Natural killer cell treated with Interleukin-12 subunit alpha and Interleukin-12 subunit beta and Interleukin-15 and Interleukin-18, amount 100 ng/mL, for 72 hours (primary cell): ENCODE measurements at regions not wholly inside any gene's neighbourhood (a gene's known extent, or its start where the extent isn't known, plus 50 kb on each side); places are given as distances from the start of the nearest gene placed in this dataset.
"Not testable (repeated sequence)": the region's sequence is repeated elsewhere in the genome, so short reads cannot be mapped to it uniquely, and the experiment has no call there.

ENCODE experiments used
- ATAC-seq, 2 donors: fragments of 150-1000 bp; cut with Tn5 transposase in 1 of 2; sonication (Bioruptor Pico), chemical (Tn5 transposase) in 1 of 2; 2 replicates each; pipeline ENCODE4 v1.10.0; 2021
- DNase-seq: peaks from one replicate; pipeline ENCODE4 v3.0.0; 2022; ENCODE audit warnings: low spot score
- H3K27ac Mint-ChIP-seq, 2 donors: 1 replicate in 1 of 2; 2 replicates in 1 of 2; pipeline ENCODE4 v1.8.0; 2022; ENCODE audit warnings: mixed read lengths in 2 of 2, mild to moderate bottlenecking in 1 of 2, moderate library complexity in 1 of 2
- H3K27me3 Mint-ChIP-seq, 2 donors: 1 replicate in 1 of 2; 2 replicates in 1 of 2; pipeline ENCODE4 v1.8.0; 2022; ENCODE audit warnings: mixed read lengths in 2 of 2
- H3K36me3 Mint-ChIP-seq: one replicate; pipeline ENCODE4 v1.8.0; 2022; ENCODE audit warnings: mixed read lengths
- H3K4me1 Mint-ChIP-seq, 2 donors: 1 replicate in 1 of 2; 2 replicates in 1 of 2; pipeline ENCODE4 v1.8.0; 2022; ENCODE audit warnings: low read depth in 2 of 2, mixed read lengths in 2 of 2, mild to moderate bottlenecking in 1 of 2
- H3K4me3 Mint-ChIP-seq: one replicate; pipeline ENCODE4 v1.8.0; 2022; ENCODE audit warnings: mixed read lengths
- H3K9me3 Mint-ChIP-seq: 2 replicates; pipeline ENCODE4 v1.8.0; 2022; ENCODE audit warnings: mixed read lengths

DNA sequence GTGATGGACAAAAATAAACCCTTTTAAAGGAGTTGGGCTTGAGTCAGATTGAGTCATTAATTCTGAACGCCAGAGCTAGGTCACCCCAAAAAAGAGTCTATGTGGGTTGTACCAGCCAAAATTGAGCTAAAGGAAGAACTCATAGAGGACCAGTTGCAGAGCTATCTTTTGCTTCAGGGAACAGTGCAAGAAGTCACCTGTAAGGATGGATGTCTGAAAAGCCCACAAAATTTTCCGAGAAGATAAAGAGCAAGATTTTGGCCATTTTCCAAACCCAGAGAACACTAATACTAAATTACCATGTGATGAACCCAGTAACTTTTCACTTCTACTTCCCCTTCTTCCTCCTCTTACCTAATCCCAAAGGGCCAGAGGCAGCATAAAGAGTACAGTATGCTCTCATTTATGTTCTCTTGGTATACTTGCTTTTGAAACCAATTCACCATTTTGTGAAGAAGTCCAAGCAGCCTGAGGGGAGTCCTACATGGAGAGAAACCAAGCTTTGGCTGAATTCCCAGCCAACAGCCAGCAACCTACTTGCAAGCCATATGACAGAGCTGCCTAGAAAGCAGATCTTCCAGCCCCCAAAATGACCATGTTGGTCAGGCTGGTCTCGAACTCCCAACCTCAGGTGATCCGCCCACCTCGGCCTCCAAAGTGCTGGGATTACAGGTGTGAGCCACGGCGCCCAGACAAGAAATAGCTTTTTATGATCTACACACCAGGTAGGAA lies 551.7 kb downstream of the SATB2 start:
- peaks cover 8% of the 10 kb centered on the region for H3K9me3 Mint-ChIP-seq
- DNase-seq (no peak), ATAC-seq (no peak)
- H3K4me3 Mint-ChIP-seq, result no peak overlapping the region
- H3K4me1 Mint-ChIP-seq, result no peaks in the 10 kb centered on the region
- no peak overlapping the region for H3K27ac Mint-ChIP-seq
- H3K36me3 Mint-ChIP-seq, result no peaks in the 10 kb centered on the region
- H3K27me3 Mint-ChIP-seq, result no peaks in the 10 kb centered on the region

GRCh38 chr2:198901894-198902293 lies 555.8 kb downstream of the SATB2 start:
- Mint-ChIP-seq H3K4me3 (no peak overlapping the region), H3K36me3 (no peaks in the 10 kb centered on the region), H3K27ac (no peak overlapping the region), H3K4me1 (no peaks in the 10 kb centered on the region), H3K9me3 (peaks cover 12% of the 10 kb centered on the region), H3K27me3 (no peaks in the 10 kb centered on the region)
- ATAC-seq (no peak), DNase-seq (no peak)

- ATAC-seq (no peak), DNase-seq (no peak)
- Mint-ChIP-seq H3K27ac (no peak overlapping the region), H3K4me3 (no peak overlapping the region), H3K4me1 (no peaks in the 10 kb centered on the region), H3K36me3 (no peaks in the 10 kb centered on the region), H3K9me3 (peaks cover 20% of the 10 kb centered on the region), H3K27me3 (no peaks in the 10 kb centered on the region)
Observed at GRCh38 chr2:198900141-198900540, 557.6 kb downstream of the SATB2 start.

DNA sequence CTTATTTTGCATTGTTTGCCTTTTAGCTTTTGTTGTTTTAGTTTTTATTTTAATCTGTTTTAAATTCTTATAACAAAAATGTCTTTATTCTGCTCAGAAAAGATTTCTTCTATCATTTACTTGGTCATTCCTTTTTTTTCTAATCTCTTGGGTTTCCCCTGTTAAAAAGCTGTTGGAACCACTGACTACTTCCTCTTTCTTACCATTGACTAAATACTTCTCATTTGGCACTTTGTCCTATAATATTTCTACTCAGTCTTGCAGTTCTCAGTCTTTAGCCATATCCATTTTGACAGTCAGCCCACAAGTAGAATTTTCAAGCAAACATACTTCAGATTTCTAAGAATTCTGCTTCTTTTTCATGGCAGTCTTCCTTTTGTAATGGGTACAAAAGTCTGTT lies 567.2 kb downstream of the SATB2 start:
- H3K27ac Mint-ChIP-seq, result no peak overlapping the region
- no peaks in the 10 kb centered on the region for H3K36me3 Mint-ChIP-seq
- DNase-seq (no peak), ATAC-seq (no peak)
- H3K27me3 Mint-ChIP-seq, result no peaks in the 10 kb centered on the region
- H3K4me3 Mint-ChIP-seq, result no peak overlapping the region
- H3K9me3 Mint-ChIP-seq, result peaks cover 20% of the 10 kb centered on the region
- H3K4me1 Mint-ChIP-seq, result no peaks in the 10 kb centered on the region

- Mint-ChIP-seq H3K4me1 (no peaks in the 10 kb centered on the region), H3K27me3 (no peaks in the 10 kb centered on the region), H3K27ac (no peak overlapping the region), H3K36me3 (no peaks in the 10 kb centered on the region), H3K9me3 (peaks cover 5% of the 10 kb centered on the region), H3K4me3 (no peak overlapping the region)
- DNase-seq, result no peak
- ATAC-seq, result no peak
Observed at GRCh38 chr2:198883604-198884003, 574.1 kb downstream of the SATB2 start.

GRCh38 chr2:198880986-198881385 lies 576.8 kb downstream of the SATB2 start:
- H3K36me3 Mint-ChIP-seq, result peaks cover under 1% of the 10 kb centered on the region
- H3K4me1 Mint-ChIP-seq, result no peaks in the 10 kb centered on the region
- no peak for DNase-seq
- no peak for ATAC-seq
- no peak overlapping the region for H3K27ac Mint-ChIP-seq
- peaks cover 5% of the 10 kb centered on the region for H3K9me3 Mint-ChIP-seq
- no peaks in the 10 kb centered on the region for H3K27me3 Mint-ChIP-seq
- H3K4me3 Mint-ChIP-seq, result no peak overlapping the region

- Mint-ChIP-seq H3K36me3 (peaks cover 4% of the 10 kb centered on the region), H3K27me3 (no peaks in the 10 kb centered on the region), H3K4me1 (no peaks in the 10 kb centered on the region), H3K9me3 (peaks cover 8% of the 10 kb centered on the region), H3K27ac (no peak overlapping the region), H3K4me3 (no peak overlapping the region)
- DNase-seq, result no peak
- no peak for ATAC-seq
Observed at GRCh38 chr2:198880421-198880820, 577.3 kb downstream of the SATB2 start.

DNA sequence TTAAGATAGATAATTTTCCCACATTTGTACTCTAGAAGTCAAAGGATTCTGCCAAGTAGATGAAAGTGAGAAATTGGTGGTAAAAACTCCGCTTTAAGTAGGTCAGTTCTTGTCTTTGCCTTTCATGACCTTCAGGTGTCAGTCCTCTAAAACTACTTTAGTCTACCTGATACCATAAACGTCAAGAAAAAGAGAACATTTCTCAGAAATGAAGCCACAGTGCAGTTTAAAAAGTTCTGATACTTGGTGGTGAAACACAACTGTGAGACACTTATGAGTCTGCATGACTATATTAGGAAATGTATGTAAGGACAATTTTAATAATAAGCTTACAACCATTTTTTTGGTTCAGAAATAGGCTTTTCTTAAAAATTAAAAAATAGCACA lies 583.3 kb downstream of the SATB2 start:
- Mint-ChIP-seq H3K36me3 (peaks cover 4% of the 10 kb centered on the region), H3K4me3 (no peak overlapping the region), H3K9me3 (peaks cover 17% of the 10 kb centered on the region), H3K27me3 (no peaks in the 10 kb centered on the region), H3K4me1 (no peaks in the 10 kb centered on the region), H3K27ac (no peak overlapping the region)
- ATAC-seq (no peak), DNase-seq (no peak)

DNA sequence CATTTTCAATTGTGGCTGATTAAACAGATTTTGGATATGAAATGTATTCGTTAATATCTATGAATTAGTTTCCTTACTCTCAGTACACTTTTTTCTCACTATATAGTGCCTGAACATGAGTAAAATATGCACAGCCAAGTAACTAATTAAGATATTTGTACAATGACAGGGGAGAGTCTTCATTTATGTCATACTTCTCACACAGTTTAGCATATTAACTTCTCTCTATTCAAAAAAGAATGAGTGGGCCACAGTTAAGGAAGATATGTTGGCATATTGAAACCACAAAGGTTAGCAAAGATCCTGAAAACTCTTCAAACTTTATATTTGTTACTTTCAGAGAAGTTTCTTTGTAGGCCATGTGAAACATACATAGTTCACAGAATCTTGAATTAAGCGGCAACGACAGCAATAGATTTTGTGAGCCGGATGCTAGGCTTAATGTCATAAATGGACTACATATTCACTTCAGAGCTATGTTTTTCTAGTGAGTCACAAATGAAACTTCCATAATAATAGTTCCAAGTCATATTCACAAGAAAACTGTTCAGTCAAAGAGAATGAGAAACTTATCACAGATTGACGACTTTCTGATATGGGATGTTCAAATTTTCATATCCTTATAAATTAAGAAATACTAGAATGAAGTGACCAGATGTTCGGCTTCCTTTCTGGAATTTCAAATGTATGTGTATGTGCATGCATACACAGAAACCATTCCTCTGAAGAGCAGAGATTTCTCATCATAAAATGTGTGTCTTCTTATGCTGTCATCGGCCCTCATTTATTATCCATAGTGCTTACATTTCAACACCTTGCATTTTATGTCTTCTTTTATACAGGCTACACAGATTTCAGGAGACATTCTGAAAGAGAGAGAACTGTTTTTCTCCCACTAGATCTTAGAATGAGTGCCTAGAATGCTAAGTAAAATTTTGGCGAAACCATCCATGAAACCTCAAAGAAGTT lies 584.0 kb downstream of the SATB2 start:
- Mint-ChIP-seq H3K4me3 (no peak overlapping the region), H3K27ac (no peak overlapping the region), H3K9me3 (peaks cover 17% of the 10 kb centered on the region), H3K27me3 (no peaks in the 10 kb centered on the region), H3K4me1 (no peaks in the 10 kb centered on the region), H3K36me3 (peaks cover 4% of the 10 kb centered on the region)
- DNase-seq (no peak), ATAC-seq (no peak)

- H3K9me3 Mint-ChIP-seq, result peaks cover 12% of the 10 kb centered on the region
- no peaks in the 10 kb centered on the region for H3K4me1 Mint-ChIP-seq
- no peak for DNase-seq
- no peak for ATAC-seq
- H3K36me3 Mint-ChIP-seq, result no peaks in the 10 kb centered on the region
- no peaks in the 10 kb centered on the region for H3K27me3 Mint-ChIP-seq
- no peak overlapping the region for H3K4me3 Mint-ChIP-seq
- no peak overlapping the region for H3K27ac Mint-ChIP-seq
Observed at GRCh38 chr2:198863655-198864054, 594.1 kb downstream of the SATB2 start.

DNA sequence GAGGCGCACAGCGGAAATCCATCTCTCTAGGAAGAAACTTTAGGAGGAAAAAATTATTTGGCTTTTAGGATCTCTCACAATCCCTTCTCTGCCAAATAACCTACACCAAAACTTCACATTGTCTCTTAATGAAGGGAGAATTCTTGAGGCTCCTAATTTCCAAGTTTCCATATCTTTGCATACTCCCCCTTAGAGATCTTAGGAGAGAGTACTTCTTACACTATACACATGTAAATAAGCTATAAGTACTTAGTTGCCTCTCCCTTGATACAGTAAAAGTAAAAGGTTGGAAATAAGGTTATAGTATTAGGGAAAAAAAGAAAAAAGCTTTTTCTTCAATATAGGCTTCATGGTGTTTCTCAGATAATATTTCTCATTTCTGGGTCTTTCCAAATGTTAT lies 596.7 kb downstream of the SATB2 start:
- ATAC-seq, result no peak
- Mint-ChIP-seq H3K9me3 (peaks cover 15% of the 10 kb centered on the region), H3K27me3 (no peaks in the 10 kb centered on the region), H3K4me1 (no peaks in the 10 kb centered on the region), H3K27ac (no peak overlapping the region), H3K36me3 (no peaks in the 10 kb centered on the region), H3K4me3 (no peak overlapping the region)
- DNase-seq, result no peak

DNA sequence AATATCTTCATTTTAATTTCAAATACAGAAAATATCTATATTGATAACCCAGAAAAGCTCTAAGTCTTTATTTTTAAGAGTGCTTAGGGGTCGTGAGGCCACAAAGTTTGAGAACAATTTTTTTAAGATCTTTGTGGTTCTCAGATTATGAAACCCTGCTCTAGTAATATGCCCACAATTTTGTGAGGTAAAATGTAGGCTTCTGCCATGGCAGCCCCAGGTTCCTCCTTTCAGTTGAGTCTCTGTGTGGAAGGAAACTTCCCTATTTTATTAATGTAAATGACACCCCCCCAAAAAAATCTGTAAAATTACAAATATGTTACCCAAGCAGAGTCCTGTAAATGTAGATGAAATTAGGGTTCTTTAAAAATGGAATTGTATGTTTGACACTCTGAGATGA lies 600.5 kb downstream of the SATB2 start:
- no peak for ATAC-seq
- no peak overlapping the region for H3K4me3 Mint-ChIP-seq
- peaks cover 28% of the 10 kb centered on the region for H3K9me3 Mint-ChIP-seq

DNA sequence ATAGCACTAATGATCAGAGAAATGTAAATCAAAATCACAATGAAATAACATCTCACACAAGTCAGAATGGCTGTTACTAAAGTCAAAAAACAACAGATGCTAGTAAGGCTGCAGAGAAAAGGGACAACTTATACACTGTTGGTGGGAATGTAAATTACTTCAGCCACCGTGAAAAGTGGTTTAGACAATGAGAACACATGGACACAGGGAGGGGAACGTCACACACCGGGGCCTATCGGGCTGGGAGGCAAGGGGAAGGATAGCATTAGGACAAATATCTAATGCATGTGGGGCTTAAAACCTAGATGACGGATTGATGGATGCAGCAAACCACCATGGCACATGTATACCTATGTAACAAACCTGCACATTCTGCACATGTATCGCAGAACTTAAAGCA lies 602.0 kb downstream of the SATB2 start:
- not testable (repeated sequence) for H3K27ac Mint-ChIP-seq

More for the DNA sequence above, 600.5 kb downstream of the SATB2 start:
- DNase-seq, result no peak
- H3K27me3 Mint-ChIP-seq, result no peaks in the 10 kb centered on the region
- no peaks in the 10 kb centered on the region for H3K4me1 Mint-ChIP-seq
- H3K27ac Mint-ChIP-seq, result no peak overlapping the region
- H3K36me3 Mint-ChIP-seq, result no peaks in the 10 kb centered on the region

GRCh38 chr2:198852248-198852647 lies 605.5 kb downstream of the SATB2 start:
- Mint-ChIP-seq H3K4me1 (no peaks in the 10 kb centered on the region), H3K9me3 (peaks cover 27% of the 10 kb centered on the region), H3K27ac (no peak overlapping the region), H3K4me3 (no peak overlapping the region), H3K36me3 (no peaks in the 10 kb centered on the region), H3K27me3 (no peaks in the 10 kb centered on the region)
- ATAC-seq (no peak), DNase-seq (no peak)

More for the DNA sequence above, 602.0 kb downstream of the SATB2 start:
- not testable (repeated sequence) for H3K4me1 Mint-ChIP-seq, H3K36me3 Mint-ChIP-seq, DNase-seq, ATAC-seq, H3K27me3 Mint-ChIP-seq, H3K4me3 Mint-ChIP-seq
- H3K9me3 Mint-ChIP-seq, result peaks cover 31% of the 10 kb centered on the region
